NCI-H1092 treated with DMSO at 0.1 percent for 48 hours (cell line): ENCODE measurements at regions not wholly inside any gene's neighbourhood (a gene's known extent, or its start where the extent isn't known, plus 50 kb on each side); places are given as distances from the start of the nearest gene placed in this dataset.
A peak's percentile ranks its signal among the peaks of the same experiment; 100 is the strongest.
"Not testable (repeated sequence)": the region's sequence is repeated elsewhere in the genome, so short reads cannot be mapped to it uniquely, and the experiment has no call there.

Experiments used
- DNase-seq: peaks from one replicate; lab custom pipeline; 2025; lab: John Stamatoyannopoulos, UW

DNA sequence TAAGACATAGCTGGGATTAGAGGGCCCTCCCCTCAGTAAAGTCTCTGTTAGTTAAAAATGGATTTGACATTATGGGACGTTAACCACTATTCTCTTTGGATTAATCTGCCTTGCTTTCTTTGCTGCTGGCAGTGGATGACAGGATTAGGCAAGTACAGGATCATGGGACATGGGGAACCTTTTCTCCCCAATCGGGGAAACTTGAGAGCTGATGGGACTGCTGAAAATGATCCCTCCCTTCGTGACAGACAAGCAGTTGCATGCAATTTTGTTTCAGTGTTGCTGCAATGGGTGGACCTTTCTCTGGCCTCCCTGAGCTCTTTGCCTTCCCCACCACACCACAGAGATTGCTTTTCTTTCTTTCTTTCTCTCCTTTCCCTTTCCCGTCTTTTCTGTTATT lies 120.2 kb upstream of the BANK1 start:
- DNase-seq: no peak

DNA sequence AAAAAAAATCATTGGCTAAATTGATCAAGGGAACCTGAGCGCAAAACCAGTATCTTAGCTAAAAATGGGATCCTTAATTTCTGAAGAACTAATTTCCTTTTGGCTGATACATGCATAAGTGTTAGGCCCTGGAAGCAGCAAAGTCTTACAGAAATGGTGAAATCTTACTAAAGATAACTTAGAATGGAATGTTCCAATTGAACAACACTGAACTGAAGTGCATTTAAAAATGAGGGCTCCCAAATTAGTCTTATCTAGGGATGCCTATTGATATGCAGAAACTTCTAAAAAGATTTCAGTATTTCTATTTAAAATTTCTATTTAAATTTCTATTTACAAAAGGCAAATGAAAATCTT lies 120.7 kb upstream of the BANK1 start:
- no peak for DNase-seq

DNA sequence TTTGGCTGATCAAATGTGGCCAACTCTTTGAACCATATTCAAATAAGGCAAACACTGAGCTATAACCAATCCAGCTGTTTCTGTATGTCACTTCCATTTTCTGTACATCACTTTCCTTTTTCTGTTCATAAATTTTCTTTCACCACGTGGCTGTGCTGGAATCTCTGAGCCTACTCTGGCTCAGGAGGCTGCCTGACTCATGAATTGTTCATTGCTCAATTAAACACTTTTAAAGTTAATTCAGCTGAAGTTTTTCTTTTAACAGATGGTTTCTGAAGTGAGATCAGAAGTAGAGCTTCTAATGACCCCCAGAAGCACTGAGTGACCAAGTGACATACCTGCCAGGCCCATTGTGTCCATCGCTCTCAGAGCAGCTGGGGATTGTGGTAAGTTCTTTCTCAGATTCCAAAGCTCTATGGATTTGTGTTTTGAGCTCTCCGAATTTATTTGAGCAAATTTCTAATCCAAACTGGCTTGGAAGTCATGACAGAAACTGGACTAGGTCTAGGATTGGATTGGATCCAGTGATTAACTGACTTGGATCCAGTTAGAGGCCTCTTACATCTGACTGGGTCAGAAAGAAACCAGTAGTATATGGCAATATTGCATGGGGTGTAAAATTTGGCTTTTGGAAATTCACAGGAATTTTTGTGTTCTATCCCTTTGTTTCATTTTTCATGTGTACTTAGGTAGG lies 121.2 kb upstream of the BANK1 start:
- no peak for DNase-seq

DNA sequence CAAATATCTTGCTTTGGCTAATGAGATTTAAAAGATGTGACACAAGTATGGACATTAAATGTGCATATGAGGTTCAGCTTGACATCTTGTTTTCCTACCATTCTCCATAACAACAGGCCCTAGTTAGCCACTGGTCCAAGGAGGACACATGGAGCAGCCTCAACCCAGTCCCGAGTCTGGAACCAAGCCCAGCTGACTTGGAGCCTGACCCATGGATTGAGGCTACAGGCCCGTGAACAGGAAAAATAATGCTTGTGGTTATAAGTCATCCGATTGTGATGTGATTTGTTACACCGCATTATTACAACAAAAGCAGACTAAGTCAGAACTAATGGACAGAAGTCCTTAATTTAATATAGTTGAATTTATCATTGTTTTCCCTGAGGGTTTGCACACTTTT lies 123.2 kb upstream of the BANK1 start:
- DNase-seq: no peak

DNA sequence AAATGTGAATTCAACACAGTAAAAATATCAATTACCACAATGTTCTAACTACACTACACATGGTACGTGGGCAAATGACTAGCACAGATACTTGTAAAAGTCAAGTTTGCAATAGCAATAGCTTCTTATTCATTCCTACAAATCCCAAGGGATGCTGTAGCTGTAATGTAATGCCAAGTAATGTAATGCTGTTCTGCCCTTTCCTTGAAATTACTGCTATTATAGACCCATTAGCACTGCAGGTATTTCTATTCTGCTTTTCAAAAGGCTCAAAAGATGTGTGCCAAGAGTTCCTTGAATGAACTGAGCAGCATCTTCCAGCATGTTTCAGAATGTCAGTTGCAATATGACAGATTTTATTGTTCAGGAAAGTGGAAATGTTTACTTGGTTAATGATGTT lies 129.9 kb upstream of the BANK1 start:
- DNase-seq: no peak

DNA sequence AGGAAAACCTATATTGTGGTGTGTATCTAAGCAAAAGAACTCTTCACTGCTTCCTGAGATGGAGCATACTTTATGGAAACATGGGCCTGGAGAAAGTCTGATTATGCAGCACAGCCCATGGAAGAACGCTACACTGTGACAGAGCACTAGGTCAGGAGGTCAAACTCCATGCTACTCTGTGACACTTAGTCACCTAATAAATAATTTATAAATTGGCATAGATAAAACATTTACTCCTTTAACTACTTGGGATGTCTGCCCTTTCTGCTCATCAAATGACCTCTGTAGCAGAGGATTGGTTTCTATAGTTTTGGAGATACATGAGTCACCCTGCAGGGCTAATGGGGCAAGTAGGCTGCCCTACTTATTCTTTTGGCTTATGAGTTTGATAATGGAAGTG lies 134.7 kb upstream of the BANK1 start:
- no peak for DNase-seq

DNA sequence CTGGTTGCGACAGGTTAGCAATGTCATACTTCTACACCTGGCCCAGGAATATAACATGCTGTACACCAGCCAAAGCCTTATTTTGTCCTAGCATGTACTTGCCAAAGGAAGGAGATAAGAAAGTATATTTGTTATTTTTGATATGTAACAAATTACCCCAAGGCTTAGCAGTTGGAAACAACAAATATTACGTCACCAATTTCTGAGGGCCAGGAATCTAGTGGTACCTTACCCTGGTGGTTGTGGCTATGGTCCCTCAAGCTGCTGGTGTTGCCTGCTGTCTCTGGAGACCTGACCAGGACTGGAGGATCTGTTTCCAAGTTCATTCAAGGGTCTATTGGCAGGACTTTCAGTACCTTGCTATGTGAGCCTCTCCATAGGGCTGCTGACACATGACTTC lies 135.5 kb upstream of the BANK1 start:
- no peak for DNase-seq

DNA sequence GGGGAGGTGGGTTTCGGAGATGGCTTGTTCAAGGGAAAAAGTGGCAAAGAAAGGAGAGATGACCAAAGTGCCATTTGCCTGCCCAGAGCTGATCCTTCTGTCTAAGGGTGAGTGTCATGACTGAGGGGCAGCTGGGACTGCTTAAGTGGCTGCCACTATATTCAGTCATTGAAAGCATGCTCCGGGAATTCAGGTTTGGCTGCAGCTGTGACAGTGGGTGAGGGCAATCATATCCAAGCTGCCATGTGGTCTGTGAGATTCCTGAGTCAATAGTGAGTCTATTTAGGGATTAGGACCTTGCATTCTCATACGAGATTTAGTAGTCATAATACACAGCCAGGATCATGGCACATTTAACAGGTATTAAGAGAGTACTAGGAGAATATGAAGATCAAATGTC lies 138.8 kb upstream of the BANK1 start:
- DNase-seq: peak; percentile 3

DNA sequence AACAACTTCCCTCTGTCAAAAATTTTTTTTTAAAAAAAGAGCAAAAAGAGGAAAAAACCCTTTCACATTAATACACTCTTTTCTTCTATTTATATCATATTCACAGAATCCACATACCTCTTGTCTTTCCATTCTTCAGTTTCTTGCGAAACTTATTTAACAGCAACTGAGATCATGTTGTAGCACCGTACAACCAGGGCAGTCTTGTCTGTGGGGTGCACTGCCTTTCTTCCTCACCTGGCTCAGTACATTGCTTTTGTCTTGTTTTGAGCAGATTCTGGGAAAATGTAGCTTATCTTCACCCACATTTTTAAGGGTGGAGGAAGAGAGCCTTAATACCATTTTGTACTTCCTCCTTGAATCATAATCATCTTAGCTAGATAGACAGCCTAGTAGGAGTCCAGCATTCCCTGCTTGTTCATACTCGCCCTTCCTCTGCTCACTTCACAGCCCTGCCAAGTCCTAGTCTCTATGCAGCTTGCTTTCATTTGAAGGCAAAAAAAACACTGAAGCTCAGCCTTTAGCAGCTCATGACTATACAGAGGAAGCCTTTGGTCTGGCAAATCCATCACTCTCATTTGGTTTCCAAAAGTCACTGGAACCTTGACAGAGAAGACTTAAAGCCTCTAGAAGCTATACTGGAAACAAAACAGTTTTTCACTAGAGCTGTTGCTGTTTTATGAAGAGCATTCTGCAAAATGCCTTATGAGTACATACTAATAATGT lies 140.6 kb upstream of the BANK1 start:
- DNase-seq: no peak

DNA sequence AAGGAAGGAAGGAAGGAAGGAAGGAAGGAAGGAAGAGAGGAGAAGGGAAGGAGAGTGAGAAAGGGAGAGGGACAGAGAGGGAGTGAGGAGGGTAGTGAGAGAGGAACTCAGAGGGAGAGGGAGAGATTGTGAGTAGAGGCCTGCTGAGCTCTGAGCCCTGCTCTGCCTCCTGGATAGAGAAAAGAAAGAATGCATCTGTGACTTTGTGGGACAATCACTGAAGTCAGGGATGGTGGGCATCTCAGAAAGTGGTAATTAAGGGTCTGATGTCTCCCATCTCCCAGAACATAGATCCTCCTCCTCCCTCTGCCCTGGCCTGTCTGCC lies 142.9 kb upstream of the BANK1 start:
- DNase-seq: no peak

DNA sequence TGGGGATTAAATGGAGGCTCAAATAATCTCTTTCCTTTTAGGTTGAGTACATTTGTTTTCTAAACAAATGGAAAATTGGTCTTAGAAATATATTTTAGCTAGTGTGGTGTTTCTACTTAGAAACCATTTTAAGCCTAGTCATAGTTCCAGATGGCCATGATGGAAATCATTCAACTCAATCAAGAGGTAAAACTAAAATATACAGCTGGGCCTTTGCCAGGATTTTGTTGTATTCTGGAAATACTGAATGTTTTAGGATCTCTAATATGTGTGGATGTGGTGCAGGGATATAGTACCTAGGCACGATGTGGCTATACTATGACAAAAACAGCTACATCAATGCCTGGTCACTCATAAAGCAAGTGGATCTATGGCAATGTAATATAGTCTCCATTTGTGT lies 146.0 kb upstream of the BANK1 start:
- no peak for DNase-seq

DNA sequence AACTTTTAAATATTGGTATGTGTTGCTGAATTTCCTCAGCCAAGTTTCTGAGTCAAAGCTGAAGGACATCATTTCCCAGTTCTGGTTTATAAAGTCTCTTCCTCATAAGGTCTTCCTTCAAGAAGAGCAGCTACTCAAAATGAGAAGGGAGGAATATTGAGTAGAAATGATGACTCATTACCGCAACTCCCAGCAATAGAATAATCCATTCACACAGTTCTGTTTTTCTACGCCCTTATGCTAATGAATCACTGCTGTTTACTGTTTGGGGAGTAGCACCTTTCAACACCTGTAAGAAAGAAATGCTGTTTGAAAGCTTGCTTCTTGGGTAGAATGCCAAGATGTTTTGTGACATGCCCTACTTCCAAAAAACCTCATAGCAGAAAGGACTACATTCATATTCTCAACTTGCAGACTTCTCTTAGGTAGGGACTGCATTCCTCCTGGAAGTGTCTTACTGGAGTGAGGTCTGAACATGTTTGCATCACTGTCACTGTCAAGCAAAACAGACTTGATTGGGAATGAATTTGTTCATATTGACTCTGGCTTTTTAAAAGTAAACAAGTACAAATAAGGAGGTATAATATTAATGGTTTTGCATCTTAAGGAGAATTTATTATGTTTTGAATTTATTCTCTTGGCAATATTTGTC lies 147.2 kb upstream of the BANK1 start:
- DNase-seq: no peak

DNA sequence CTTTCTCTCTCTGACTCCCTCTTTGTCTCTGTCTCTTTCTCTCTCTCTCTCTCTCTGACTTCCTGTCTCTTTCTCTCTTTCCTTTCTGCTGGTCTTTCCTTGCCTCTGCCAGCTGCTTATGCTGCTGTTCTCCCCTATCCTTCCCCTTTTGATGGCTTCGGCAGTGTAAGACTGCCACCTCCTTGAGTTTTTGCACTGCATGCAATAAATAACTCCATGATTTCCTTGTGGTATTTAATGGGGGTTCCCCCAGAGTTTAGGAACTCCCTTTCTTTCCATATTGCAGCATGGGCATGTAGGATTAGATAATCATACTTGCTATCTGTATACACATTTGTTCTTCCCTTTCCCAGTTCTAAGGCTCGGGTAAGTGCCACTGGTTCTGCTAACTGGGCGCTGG lies 157.8 kb upstream of the BANK1 start:
- not testable (repeated sequence) for DNase-seq

DNA sequence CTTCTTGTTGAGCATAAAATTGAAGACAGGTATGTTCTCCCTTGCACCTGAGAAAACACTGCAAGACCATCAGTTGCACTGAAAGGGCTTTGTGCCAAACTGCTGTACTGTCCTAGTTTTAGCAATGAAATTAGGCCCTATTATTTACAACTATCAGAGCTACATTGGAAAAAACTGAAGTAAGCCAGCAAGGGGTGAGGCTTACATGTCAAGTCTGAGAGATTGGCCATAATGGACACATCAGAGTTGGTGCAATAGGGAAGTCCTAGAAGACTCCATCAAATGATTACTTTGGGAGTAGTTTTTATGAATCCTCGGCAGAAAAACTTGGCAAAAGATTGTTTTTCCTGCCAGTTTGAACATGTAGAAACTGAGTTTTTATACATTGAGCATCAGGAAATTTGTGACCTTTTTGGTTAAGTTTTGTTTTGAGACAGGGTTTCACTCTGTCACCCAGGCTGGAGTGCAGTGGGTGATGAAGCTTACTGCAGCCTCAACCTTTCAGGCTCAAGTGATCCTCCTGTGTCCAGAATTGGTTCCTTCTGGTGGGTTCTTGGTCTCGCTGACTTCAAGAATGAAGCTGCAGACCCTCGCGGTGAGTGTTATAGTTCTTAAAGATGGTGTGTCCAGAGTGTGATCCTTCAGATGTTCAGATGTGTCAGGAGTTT lies 160.1 kb upstream of the BANK1 start:
- no peak for DNase-seq

DNA sequence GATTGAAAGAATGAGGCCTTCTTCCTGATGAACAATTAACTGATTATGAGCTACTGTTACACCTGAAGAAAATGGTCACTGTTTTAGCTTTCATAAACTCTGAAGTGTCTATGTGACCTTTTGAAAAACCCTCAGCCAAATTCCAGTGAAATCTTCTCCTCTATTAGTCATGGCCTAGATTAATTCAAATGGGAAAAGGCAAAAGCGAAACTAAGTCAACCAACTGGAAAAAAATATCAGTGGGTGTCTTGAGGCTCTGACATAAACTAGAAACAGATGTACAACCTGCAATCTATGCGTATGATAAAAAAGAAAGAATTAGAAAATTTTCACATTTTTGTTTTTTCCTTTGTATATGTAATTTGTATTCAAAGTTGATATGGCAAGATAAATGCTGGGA lies 169.4 kb upstream of the BANK1 start:
- DNase-seq: no peak

DNA sequence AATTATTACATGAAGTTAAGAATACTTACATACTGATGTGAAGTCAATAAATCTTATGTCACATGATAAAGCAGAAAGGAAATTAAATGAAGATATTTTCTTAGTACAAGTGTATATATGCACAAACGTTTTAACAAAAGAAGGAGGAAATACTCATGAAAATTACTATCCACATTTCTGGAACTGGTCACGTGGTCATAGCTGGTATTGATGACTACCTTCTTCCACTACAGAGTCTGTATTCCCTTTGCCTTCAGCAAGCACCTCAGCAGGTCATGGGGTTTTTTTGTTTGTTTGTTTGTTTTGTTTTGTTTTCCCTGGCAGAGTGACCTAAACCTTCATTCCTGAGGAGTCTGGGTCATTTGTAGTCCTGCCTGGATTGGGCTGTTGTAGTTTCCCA lies 174.9 kb upstream of the BANK1 start:
- no peak for DNase-seq

DNA sequence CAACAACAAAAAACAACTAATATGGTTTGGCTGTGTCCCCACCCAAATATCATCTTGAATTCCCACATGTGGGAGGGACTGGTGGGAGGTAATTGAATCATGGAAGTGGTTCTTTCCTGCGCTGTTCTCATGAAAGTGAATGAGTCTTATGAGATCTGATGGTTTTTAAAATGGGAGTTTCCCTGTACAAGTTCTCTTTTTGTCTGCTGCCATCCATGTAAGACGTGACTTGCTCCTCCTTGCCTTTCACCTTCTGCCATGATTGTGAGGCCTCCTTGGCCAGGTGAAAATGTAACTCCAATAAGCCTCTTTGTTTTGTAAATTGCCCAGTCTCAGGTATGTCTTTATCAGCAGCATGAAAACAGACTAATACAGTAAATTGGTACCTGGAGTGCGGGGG lies 183.5 kb upstream of the BANK1 start:
- DNase-seq: not testable (repeated sequence)

DNA sequence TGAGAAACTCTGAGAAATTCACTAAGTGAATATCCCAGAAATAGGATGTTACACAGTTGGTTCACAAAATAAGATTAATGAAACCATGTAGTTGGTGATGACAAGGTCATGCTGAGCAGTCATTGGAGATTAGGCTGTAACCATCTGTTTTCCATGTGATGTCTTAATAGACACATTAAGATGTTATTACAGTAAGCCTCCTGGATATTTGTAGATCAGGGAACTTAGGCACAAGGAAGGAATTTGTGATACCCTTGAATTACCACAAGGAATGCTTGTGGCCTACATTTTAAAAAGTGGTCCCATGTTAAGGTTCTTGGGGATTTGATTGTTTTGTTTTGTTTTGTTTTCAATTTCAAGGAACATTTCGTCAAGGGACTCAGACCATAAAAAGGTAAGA lies 185.6 kb upstream of the BANK1 start:
- DNase-seq: no peak

DNA sequence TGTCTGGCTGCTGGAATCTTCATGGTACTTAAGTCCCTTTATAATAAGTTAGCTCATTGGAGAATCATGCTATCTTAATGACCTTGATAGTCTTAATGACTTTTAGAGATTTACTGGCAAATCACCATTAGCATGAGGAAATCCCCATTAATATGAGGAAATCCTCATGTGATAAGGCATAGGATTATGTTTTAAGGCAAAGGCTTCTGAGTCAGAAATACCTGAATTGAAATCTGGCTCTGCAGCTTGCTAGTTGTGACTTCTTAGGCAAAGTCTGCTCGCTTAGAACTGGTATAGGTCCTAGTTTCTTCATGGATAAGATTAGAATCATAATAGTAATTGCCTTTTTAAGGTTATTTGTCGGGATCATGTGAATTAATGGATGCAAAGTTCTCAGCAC lies 190.2 kb upstream of the BANK1 start:
- DNase-seq: no peak

DNA sequence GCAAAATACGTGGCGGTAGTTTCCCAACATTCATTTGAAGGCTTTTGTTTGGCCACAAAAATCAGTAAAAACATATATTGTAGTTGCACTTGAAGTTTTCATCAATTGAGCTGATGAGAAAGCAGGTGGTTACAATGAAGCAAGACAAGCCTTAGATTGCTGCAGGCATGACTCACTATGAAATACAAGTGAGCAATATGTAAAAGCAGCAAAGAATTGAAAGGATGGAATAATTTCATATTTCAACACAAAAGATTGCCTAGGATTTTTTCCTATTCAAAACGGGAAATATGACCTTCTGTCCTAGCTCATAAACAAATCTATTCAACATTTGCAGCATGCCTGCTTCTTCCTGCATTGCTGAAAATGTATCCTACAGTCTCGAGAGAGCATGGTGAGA lies 190.9 kb upstream of the BANK1 start:
- DNase-seq: no peak

DNA sequence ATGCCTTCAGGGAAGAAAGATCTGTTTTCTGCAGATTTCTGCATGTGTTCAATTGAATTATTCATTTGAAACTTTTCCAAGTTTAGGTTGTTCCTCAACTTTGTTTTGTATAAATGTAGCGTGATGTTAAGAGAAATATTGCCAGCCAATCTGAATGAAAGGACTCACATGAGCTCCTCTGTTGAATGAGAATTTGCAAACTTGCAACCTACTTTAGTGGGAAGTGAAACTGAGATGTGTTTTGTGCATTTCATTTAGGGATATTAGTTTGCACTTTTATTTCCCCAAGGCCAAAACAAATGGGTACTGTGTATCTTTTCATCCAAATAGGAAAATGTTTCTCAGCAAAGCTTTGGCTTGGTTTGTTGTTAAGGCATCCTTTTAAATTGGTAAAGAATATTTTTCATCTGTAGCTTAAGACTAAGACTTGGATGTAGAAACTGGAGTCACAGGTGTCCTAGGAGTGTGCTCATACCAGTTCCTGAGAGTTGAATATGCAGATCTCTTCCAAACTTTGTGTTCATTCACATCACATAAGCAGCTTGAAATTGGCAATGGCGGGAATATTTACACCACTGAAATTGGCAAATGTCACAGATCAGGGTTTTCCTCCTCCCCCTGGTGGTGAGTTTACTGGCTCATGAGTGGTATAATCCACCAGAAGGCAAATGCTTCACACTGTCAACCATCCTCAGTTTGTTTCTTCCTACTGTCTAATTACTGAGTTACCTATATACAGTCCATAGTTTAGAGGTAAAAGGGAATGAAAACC lies 193.6 kb upstream of the BANK1 start:
- DNase-seq: no peak

DNA sequence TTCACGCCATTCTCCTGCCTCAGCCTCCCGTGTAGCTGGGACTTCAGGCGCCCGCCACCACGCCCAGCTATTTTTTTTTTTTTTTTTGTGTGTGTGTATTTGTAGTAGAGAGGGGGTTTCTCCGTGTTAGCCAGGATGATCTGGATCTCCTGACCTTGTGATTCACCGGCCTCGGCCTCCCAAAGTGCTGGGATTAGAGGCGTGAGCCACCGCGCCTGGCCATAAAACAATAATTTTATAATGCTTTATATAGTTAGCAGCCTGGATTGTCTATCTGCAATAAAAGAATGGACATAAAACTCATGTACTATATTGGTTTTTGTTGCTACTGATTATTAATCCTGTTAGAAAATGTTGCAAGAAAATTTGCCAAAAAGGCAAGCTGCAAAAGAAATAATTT lies 195.9 kb upstream of the BANK1 start:
- DNase-seq: no peak
